K562 (cell line): ENCODE measurements at regions not wholly inside any gene's neighbourhood (a gene's known extent, or its start where the extent isn't known, plus 50 kb on each side); places are given as distances from the start of the nearest gene placed in this dataset.
A peak's percentile ranks its signal among the peaks of the same experiment; 100 is the strongest.

Experiments
- ATAC-seq: fragments of 200-7000 bp; cut with Tn5 transposase; 3 replicates; pipeline ENCODE4 v1.9.1; 2020; ENCODE audit warnings: moderate library complexity
- BruUV-seq: library from RNA; stranded (reverse); fragments of 400-500 nt; replicated peaks from 2 replicates; lab custom pipeline; 2021; lab: Mats Ljungman, UMichigan
- CTCF ChIA-PET: fragments of 300-600 bp; formaldehyde crosslinking; extraction: SDS; loops from one replicate; lab custom pipeline; 2021; ENCODE audit warnings: low intra/inter-chr PET ratio; lab: Yijun Ruan, JAX
- POLR2A ChIA-PET: fragments of 300-600, 350-650 bp; sonication (Branson Sonifier 250); formaldehyde crosslinking; extraction: SDS; loops from one replicate; lab custom pipeline; 2021; ENCODE audit warnings: antibody characterized with exemption, inconsistent platforms; lab: Yijun Ruan, JAX
- DNase-seq, 4 experiments: peaks; one replicate each; pipeline versions ENCODE4 v3.0.0 to v3.0.0-alpha.2; 2011 to 2018; ENCODE audit warnings: low spot score in 3 of 4, mixed read lengths in 3 of 4; ENCODE audit errors: extremely low read depth in 1 of 4
- FAIRE-seq: peaks from 2 replicates; lab custom pipeline; 2011; peaks lifted over from hg19 to GRCh38; lab: Jason Lieb, UNC
- H2AFZ ChIP-seq: 2 replicates; pipeline ENCODE4 v1.6.0; 2011; ENCODE audit warnings: low read depth, low read length, control low read depth, inconsistent platforms
- H3K27ac ChIP-seq: fragments of 200-600 bp; 3 replicates; pipeline ENCODE4 v1.8.0; 2011; ENCODE audit warnings: low read depth, mild to moderate bottlenecking, control low read depth, inconsistent platforms, low read length, moderate library complexity, mixed read lengths; ENCODE audit errors: extremely low read depth
- H3K27me3 ChIP-seq, 2 experiments: fragments of 300-600 bp in 1 of 2; 2 replicates in 1 of 2; 3 replicates in 1 of 2; pipeline versions ENCODE4 v1.6.0 to v1.8.0; 2011; ENCODE audit warnings: inconsistent platforms in 2 of 2, low read length in 2 of 2, mild to moderate bottlenecking in 1 of 2, mixed read lengths in 1 of 2, moderate library complexity in 1 of 2; ENCODE audit not compliant: control insufficient read depth in 2 of 2, insufficient read depth in 2 of 2
- H3K36me3 ChIP-seq: fragments of 300-600 bp; 3 replicates; pipeline ENCODE4 v1.8.0; 2011; ENCODE audit warnings: mild to moderate bottlenecking, low read length, inconsistent platforms; ENCODE audit not compliant: control insufficient read depth, insufficient read depth
- H3K4me1 ChIP-seq, 2 experiments: fragments of 200-600 bp in 1 of 2; replicated peaks in 1 of 2; 2 replicates in 1 of 2; 3 replicates in 1 of 2; pipeline versions ENCODE4 v1.5.1 to v1.8.0; 2011; ENCODE audit warnings: inconsistent platforms in 2 of 2, low read length in 2 of 2, mild to moderate bottlenecking in 1 of 2, mixed read lengths in 1 of 2, moderate library complexity in 1 of 2; ENCODE audit not compliant: control insufficient read depth in 2 of 2, insufficient read depth in 2 of 2
- H3K4me2 ChIP-seq: 2 replicates; pipeline ENCODE4 v1.6.1; 2011; ENCODE audit warnings: low read length, control low read depth, inconsistent platforms, mixed read lengths; ENCODE audit not compliant: insufficient read depth
- H3K4me3 ChIP-seq: fragments of 200-600 bp; sonication (generic), shearing (Covaris generic); 2 replicates; pipeline ENCODE4 v1.5.1; 2016; ENCODE audit warnings: control low read depth, inconsistent platforms
- H3K79me2 ChIP-seq: fragments of 200-600 bp; 3 replicates; pipeline ENCODE4 v1.8.0; 2011; ENCODE audit warnings: low read length, inconsistent platforms; ENCODE audit not compliant: control insufficient read depth, insufficient read depth
- H3K9ac ChIP-seq, 2 experiments: 2 replicates each; pipeline versions ENCODE4 v1.6.0 to v1.6.1; 2011; ENCODE audit warnings: low read depth in 2 of 2, low read length in 2 of 2, control low read depth in 1 of 2, inconsistent platforms in 1 of 2, mild to moderate bottlenecking in 1 of 2, mixed read lengths in 1 of 2; ENCODE audit not compliant: insufficient read depth in 1 of 2
- H3K9me1 ChIP-seq: one replicate; pipeline ENCODE4 v1.6.0; 2011; ENCODE audit warnings: inconsistent platforms, mild to moderate bottlenecking, low read length, moderate library complexity; ENCODE audit not compliant: control insufficient read depth, insufficient read depth
- H3K9me3 ChIP-seq: replicated peaks from 2 replicates; pipeline ENCODE4 v1.5.1; 2011; ENCODE audit warnings: low read depth, low read length, inconsistent platforms; ENCODE audit not compliant: control insufficient read depth, insufficient read depth
- H4K20me1 ChIP-seq: replicated peaks from 2 replicates; pipeline ENCODE4 v1.6.1; 2011; ENCODE audit warnings: low read length, inconsistent platforms, mixed read lengths; ENCODE audit not compliant: control insufficient read depth, insufficient read depth
- ESRRA ChIP-seq: fragments of 450-650 bp; IDR thresholded peaks from 2 replicates; pipeline ENCODE4 v1.6.1; 2014; ENCODE audit warnings: low read depth, mild to moderate bottlenecking, moderate library complexity, borderline replicate concordance
- SRSF1 ChIP-seq: fragments of 200-400 bp; formaldehyde crosslinking; IDR thresholded peaks from 2 replicates; pipeline ENCODE4 v1.6.1; 2017; ENCODE audit warnings: mild to moderate bottlenecking, low read depth, low read length, moderate library complexity
- WGBS: fragments of 100-300 bp; shearing (Covaris generic); methylation state at CpG from one replicate; pipeline ENCODE4 v1.1.6; 2016; ENCODE audit warnings: low coverage, mixed read lengths; ENCODE audit not compliant: insufficient coverage; ENCODE audit errors: missing lambda C conversion rate; 5-methylcytosine and 5-hydroxymethylcytosine counted together
- in situ Hi-C: fragments of 300-500 bp; cut with MboI; formaldehyde crosslinking; loops from 4 replicates; pipeline ENCODE4 v1.15.0; 2018; ENCODE audit warnings: inconsistent platforms, mixed read lengths
- intact Hi-C: fragments of 100-400 bp; cut with micrococcal nuclease; formaldehyde crosslinking; loops from 2 replicates; pipeline ENCODE4 v1.14.2; 2022
- TF ChIP-seq, protein P1 (sequence below): fragments of 450-650 bp; IDR thresholded peaks from 2 replicates; pipeline ENCODE4 v1.6.1; 2016; ENCODE audit warnings: low read depth
- TF ChIP-seq, protein P2 (sequence below): fragments of 450-650 bp; IDR thresholded peaks from 2 replicates; pipeline ENCODE4 v1.6.1; 2016

- CTCF ChIA-PET, result no interaction called here
- Histone ChIP-seq H3K4me2 (no peak overlapping the region), H3K9me1 (no peaks in the 10 kb centered on the region), H4K20me1 (no peaks in the 10 kb centered on the region), H3K79me2 (no peaks in the 10 kb centered on the region), H3K9ac (no peak overlapping the region), H3K36me3 (no peaks in the 10 kb centered on the region), H3K4me1 (no peaks in the 10 kb centered on the region), H2AFZ (no peak overlapping the region), H3K27ac (no peak overlapping the region), H3K9me3 (no peaks in the 10 kb centered on the region), H3K27me3 (peaks cover 2 to 13% of the 10 kb centered on the region in 2 experiments; a peak in 2 of 5 replicates), H3K4me3 (no peak overlapping the region)
- POLR2A ChIA-PET, result no interaction called here
- 2% methylated on average over 14 of the region's 14 CpGs for WGBS
- no peak for DNase-seq
- no peak for ATAC-seq
- BruUV-seq, result no TSS peak
- in situ Hi-C loops, result no loop called here
- peak; percentile 21; the same call in 1 of the 2 replicates for TF ChIP-seq ESRRA
- no peak for TF ChIP-seq SRSF1
- no peak for FAIRE-seq
- intact Hi-C loops, result no loop called here
Observed at GRCh38 chr20:57786304-57786932, 76.6 kb upstream of the PMEPA1 start.

DNA sequence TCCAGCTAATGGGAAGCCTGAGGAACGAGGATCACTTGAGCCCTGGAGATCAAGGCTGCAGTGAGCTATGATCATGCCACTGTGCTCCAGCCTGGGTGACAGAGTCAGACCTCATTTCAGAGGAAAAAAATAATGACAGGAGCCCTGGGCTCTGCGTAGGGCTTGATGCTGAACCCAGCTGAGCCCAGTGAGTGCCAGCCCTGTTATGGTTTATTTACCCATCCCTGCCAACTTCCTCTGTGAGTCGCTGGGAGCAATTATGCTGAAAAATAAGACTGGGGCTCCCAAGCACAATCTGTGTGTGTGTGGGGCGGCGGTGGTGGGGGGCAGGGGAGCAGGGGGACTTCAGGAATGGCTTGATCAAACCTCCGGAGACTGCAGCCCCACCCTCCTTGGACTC, 75.9 kb upstream of the PMEPA1 start:
- CTCF ChIA-PET, result no interaction called here
- 9% methylated on average over 3 of the region's 6 CpGs for WGBS
- H3K79me2 ChIP-seq, result no peaks in the 10 kb centered on the region
- TF ChIP-seq, protein P1, sequence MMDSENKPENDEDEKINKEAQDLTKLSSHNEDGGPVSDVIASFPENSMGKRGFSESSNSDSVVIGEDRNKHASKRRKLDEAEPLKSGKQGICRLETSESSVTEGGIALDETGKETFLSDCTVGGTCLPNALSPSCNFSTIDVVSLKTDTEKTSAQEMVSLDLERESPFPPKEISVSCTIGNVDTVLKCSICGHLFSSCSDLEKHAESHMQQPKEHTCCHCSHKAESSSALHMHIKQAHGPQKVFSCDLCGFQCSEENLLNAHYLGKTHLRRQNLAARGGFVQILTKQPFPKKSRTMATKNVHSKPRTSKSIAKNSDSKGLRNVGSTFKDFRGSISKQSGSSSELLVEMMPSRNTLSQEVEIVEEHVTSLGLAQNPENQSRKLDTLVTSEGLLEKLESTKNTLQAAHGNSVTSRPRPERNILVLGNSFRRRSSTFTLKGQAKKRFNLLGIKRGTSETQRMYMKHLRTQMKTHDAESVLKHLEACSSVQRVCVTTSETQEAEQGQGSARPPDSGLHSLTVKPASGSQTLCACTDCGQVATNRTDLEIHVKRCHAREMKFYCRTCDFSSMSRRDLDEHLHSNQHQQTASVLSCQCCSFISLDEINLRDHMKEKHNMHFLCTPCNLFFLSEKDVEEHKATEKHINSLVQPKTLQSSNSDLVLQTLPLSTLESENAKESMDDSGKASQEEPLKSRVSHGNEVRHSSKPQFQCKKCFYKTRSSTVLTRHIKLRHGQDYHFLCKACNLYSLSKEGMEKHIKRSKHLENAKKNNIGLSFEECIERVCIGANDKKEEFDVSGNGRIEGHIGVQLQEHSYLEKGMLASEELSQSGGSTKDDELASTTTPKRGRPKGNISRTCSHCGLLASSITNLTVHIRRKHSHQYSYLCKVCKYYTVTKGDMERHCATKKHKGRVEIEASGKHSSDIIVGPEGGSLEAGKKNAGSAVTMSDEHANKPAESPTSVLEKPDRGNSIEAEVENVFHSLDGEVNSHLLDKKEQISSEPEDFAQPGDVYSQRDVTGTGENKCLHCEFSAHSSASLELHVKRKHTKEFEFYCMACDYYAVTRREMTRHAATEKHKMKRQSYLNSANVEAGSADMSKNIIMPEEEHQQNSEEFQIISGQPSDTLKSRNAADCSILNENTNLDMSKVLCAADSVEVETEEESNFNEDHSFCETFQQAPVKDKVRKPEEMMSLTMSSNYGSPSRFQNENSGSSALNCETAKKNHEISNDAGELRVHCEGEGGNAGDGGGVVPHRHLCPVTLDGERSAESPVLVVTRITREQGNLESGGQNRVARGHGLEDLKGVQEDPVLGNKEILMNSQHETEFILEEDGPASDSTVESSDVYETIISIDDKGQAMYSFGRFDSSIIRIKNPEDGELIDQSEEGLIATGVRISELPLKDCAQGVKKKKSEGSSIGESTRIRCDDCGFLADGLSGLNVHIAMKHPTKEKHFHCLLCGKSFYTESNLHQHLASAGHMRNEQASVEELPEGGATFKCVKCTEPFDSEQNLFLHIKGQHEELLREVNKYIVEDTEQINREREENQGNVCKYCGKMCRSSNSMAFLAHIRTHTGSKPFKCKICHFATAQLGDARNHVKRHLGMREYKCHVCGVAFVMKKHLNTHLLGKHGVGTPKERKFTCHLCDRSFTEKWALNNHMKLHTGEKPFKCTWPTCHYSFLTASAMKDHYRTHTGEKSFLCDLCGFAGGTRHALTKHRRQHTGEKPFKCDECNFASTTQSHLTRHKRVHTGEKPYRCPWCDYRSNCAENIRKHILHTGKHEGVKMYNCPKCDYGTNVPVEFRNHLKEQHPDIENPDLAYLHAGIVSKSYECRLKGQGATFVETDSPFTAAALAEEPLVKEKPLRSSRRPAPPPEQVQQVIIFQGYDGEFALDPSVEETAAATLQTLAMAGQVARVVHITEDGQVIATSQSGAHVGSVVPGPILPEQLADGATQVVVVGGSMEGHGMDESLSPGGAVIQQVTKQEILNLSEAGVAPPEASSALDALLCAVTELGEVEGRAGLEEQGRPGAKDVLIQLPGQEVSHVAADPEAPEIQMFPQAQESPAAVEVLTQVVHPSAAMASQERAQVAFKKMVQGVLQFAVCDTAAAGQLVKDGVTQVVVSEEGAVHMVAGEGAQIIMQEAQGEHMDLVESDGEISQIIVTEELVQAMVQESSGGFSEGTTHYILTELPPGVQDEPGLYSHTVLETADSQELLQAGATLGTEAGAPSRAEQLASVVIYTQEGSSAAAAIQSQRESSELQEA, result no peak
- TF ChIP-seq, protein P2, sequence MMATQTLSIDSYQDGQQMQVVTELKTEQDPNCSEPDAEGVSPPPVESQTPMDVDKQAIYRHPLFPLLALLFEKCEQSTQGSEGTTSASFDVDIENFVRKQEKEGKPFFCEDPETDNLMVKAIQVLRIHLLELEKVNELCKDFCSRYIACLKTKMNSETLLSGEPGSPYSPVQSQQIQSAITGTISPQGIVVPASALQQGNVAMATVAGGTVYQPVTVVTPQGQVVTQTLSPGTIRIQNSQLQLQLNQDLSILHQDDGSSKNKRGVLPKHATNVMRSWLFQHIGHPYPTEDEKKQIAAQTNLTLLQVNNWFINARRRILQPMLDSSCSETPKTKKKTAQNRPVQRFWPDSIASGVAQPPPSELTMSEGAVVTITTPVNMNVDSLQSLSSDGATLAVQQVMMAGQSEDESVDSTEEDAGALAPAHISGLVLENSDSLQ, result no peak

More for the DNA sequence above, 75.9 kb upstream of the PMEPA1 start:
- DNase-seq (no peak), ATAC-seq (no peak), FAIRE-seq (no peak)
- H3K9me1 ChIP-seq, result no peaks in the 10 kb centered on the region
- POLR2A ChIA-PET, result no interaction called here
- no peak overlapping the region for H2AFZ ChIP-seq
- H3K4me1 ChIP-seq, result no peaks in the 10 kb centered on the region
- no peaks in the 10 kb centered on the region for H3K9me3 ChIP-seq
- H4K20me1 ChIP-seq, result no peaks in the 10 kb centered on the region
- H3K4me3 ChIP-seq, result no peak overlapping the region
- peaks cover 2 to 9% of the 10 kb centered on the region in 2 experiments; a peak in 2 of 5 replicates for H3K27me3 ChIP-seq
- no TSS peak for BruUV-seq
- in situ Hi-C loops (no loop called here), intact Hi-C loops (no loop called here)
- H3K36me3 ChIP-seq, result no peaks in the 10 kb centered on the region
- no peak overlapping the region for H3K27ac ChIP-seq
- H3K9ac ChIP-seq, result no peak overlapping the region
- no peak overlapping the region for H3K4me2 ChIP-seq
